Subcutaneous abdominal adipose tissue (tissue), 5 donors: ENCODE measurements at regions not wholly inside any gene's neighbourhood (a gene's known extent, or its start where the extent isn't known, plus 50 kb on each side); places are given as distances from the start of the nearest gene placed in this dataset.
A peak's percentile ranks its signal among the peaks of the same experiment; 100 is the strongest.

Experiments used
- H3K27ac ChIP-seq: one replicate; pipeline ENCODE4 v1.7.0; 2013; ENCODE audit warnings: low read depth, mild to moderate bottlenecking, inconsistent platforms, low read length, moderate library complexity
- H3K27me3 ChIP-seq, 5 donors: one replicate each; pipeline ENCODE4 v1.7.0; 2013; ENCODE audit warnings: low read length in 5 of 5, inconsistent platforms in 1 of 5; ENCODE audit not compliant: control insufficient read depth in 5 of 5, insufficient read depth in 4 of 5
- H3K36me3 ChIP-seq, 5 donors: one replicate each; pipeline ENCODE4 v1.7.0; 2013; ENCODE audit warnings: low read length in 5 of 5; ENCODE audit not compliant: control insufficient read depth in 5 of 5, insufficient read depth in 5 of 5
- H3K4me1 ChIP-seq, 5 donors: one replicate each; pipeline ENCODE4 v1.7.0; 2013; ENCODE audit warnings: low read length in 5 of 5, mild to moderate bottlenecking in 3 of 5, moderate library complexity in 1 of 5; ENCODE audit not compliant: control insufficient read depth in 5 of 5, insufficient read depth in 5 of 5
- H3K4me3 ChIP-seq, 5 donors: one replicate each; pipeline ENCODE4 v1.7.0; 2013; ENCODE audit warnings: low read length in 5 of 5, low read depth in 1 of 5
- H3K9ac ChIP-seq, 5 donors: one replicate each; pipeline ENCODE4 v1.7.0; 2013; ENCODE audit warnings: low read length in 5 of 5, mild to moderate bottlenecking in 4 of 5, moderate library complexity in 3 of 5
- H3K9me3 ChIP-seq, 5 donors: one replicate each; pipeline ENCODE4 v1.7.0; 2013; ENCODE audit warnings: low read length in 5 of 5; ENCODE audit not compliant: control insufficient read depth in 5 of 5
- donor health status: healthy.
- donor health status: healthy.
- donor health status: healthy.
- donor health status: healthy.
- donor health status: healthy.

GRCh38 chr6:56865081-56865875 is 89.6 kb upstream of the BEND6 start:
- no peaks in the 10 kb centered on the region for H3K36me3 ChIP-seq
- no peak overlapping the region for H3K9ac ChIP-seq
- peaks cover 0 to 9% (median 4%) of the 10 kb centered on the region in 5 donors for H3K4me1 ChIP-seq
- no peaks in the 10 kb centered on the region for H3K9me3 ChIP-seq
- no peaks in the 10 kb centered on the region for H3K27me3 ChIP-seq
- no peak overlapping the region for H3K27ac ChIP-seq
- no peak overlapping the region for H3K4me3 ChIP-seq

- Histone ChIP-seq H3K36me3 (no peaks in the 10 kb centered on the region), H3K9me3 (no peaks in the 10 kb centered on the region), H3K4me3 (no peak overlapping the region), H3K27me3 (no peaks in the 10 kb centered on the region), H3K27ac (no peak overlapping the region), H3K9ac (no peak overlapping the region), H3K4me1 (peaks cover 0 to 9% (median 4%) of the 10 kb centered on the region in 5 donors)
Observed at GRCh38 chr6:56864171-56864616, 90.7 kb upstream of the BEND6 start.

DNA sequence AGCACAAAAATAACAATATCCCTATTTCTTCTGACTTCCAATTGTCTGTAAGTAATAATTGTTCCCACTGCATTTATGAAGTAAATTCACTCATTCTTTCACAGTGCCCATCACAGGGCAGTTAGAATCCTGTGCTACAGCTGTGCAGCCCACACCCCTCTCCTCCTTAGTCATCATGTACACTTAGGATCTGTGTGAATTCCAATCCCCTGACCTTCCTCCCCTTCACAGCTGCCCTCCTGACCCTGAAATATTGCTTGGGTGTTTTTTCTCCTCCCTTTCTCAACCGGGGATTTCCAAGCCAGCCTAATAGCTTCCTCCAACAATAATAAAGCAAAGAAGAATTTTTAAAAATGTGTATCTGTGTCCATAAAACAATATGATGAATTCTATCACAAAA is 91.5 kb upstream of the BEND6 start:
- Histone ChIP-seq H3K4me1 (peaks cover 0 to 9% (median 4%) of the 10 kb centered on the region in 5 donors), H3K27ac (no peak overlapping the region), H3K4me3 (no peak overlapping the region), H3K9me3 (no peaks in the 10 kb centered on the region), H3K9ac (no peak overlapping the region), H3K27me3 (no peaks in the 10 kb centered on the region), H3K36me3 (no peaks in the 10 kb centered on the region)

GRCh38 chr6:56862415-56863175 is 92.3 kb upstream of the BEND6 start:
- Histone ChIP-seq H3K27ac (no peak overlapping the region), H3K4me1 (peaks cover 0 to 9% (median 4%) of the 10 kb centered on the region in 5 donors), H3K36me3 (no peaks in the 10 kb centered on the region), H3K27me3 (no peaks in the 10 kb centered on the region), H3K9ac (no peak overlapping the region), H3K4me3 (no peak overlapping the region), H3K9me3 (no peaks in the 10 kb centered on the region)

GRCh38 chr6:56860475-56860874 is 94.4 kb upstream of the BEND6 start:
- no peak overlapping the region for H3K27ac ChIP-seq
- peaks cover 0 to 13% (median 4%) of the 10 kb centered on the region in 5 donors for H3K4me1 ChIP-seq
- H3K27me3 ChIP-seq, result no peaks in the 10 kb centered on the region
- no peaks in the 10 kb centered on the region for H3K36me3 ChIP-seq
- no peak overlapping the region for H3K9ac ChIP-seq
- no peak overlapping the region for H3K4me3 ChIP-seq
- H3K9me3 ChIP-seq, result no peaks in the 10 kb centered on the region

- H3K27me3 ChIP-seq, result no peaks in the 10 kb centered on the region
- no peak overlapping the region for H3K9ac ChIP-seq
- no peak overlapping the region for H3K27ac ChIP-seq
- H3K9me3 ChIP-seq, result no peaks in the 10 kb centered on the region
- no peak overlapping the region for H3K4me3 ChIP-seq
- H3K4me1 ChIP-seq, result peaks cover 0 to 20% (median 9%) of the 10 kb centered on the region in 5 donors
- no peaks in the 10 kb centered on the region for H3K36me3 ChIP-seq
Observed at GRCh38 chr6:56856036-56856580, 98.8 kb upstream of the BEND6 start.

GRCh38 chr6:56854086-56854485 is 100.8 kb upstream of the BEND6 start:
- Histone ChIP-seq H3K27ac (no peak overlapping the region), H3K4me3 (no peak overlapping the region), H3K4me1 (peaks cover 0 to 37% (median 12%) of the 10 kb centered on the region in 5 donors), H3K27me3 (no peaks in the 10 kb centered on the region), H3K36me3 (no peaks in the 10 kb centered on the region), H3K9ac (no peak overlapping the region), H3K9me3 (no peaks in the 10 kb centered on the region)

GRCh38 chr6:56853541-56853940 is 101.4 kb upstream of the BEND6 start:
- no peak overlapping the region for H3K27ac ChIP-seq
- no peaks in the 10 kb centered on the region for H3K9me3 ChIP-seq
- H3K9ac ChIP-seq, result no peak overlapping the region
- H3K4me1 ChIP-seq, result peaks cover 0 to 37% (median 12%) of the 10 kb centered on the region in 5 donors
- H3K4me3 ChIP-seq, result no peak overlapping the region
- H3K36me3 ChIP-seq, result no peaks in the 10 kb centered on the region
- no peaks in the 10 kb centered on the region for H3K27me3 ChIP-seq

DNA sequence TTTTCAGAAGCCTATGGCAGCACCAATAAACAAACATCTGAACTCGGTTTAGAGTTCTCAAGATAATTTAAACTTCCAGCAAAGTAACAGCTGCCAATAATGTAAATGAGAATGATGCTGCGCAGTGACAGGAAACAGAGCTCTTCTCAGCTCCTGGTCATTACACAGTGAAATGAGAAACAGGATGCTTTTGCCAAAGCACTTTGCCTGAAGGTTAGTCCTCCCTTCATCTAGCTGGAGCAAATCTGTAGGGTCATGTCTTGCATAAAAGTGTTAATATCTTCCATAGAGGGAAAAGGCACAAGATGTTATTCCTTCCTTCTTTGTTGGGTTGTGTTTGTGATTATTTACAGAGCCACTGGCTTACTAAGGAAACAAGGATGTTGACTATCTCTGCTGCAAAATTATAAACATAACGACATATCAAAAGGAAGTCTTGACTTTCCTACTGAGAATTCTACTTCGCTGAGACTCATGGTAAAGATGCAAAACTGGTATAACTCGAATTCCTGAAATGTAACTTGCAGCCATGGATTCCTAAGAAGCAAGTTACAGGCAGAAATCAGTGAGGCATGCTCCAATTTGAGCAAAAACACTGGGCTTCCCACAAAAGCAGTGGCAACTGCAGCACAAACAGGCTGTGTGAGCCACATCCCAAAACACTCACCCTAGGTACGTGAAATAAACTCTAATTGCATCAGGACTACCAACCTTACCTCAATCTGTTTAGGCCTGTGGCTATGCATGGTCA is 102.5 kb upstream of the BEND6 start:
- Histone ChIP-seq H3K4me3 (peak overlapping the region in 3 of 5 donors; percentile 72 to 78 (median 75)), H3K27me3 (no peaks in the 10 kb centered on the region), H3K9ac (peak overlapping the region in 1 of 5 donors; percentile 76), H3K9me3 (no peaks in the 10 kb centered on the region), H3K4me1 (peaks cover 0 to 37% (median 12%) of the 10 kb centered on the region in 5 donors), H3K27ac (peak overlapping the region; percentile 69), H3K36me3 (no peaks in the 10 kb centered on the region)
